C4-2B (cell line): ENCODE measurements at regions not wholly inside any gene's neighbourhood (a gene's known extent, or its start where the extent isn't known, plus 50 kb on each side); places are given as distances from the start of the nearest gene placed in this dataset.

Experiments used
- ZFX ChIP-seq: fragments of 450-650 bp; IDR thresholded peaks from 2 replicates; pipeline ENCODE4 v1.6.1; 2017
- TF ChIP-seq, protein P1 (sequence below): fragments of 450-650 bp; conservative IDR thresholded peaks from 2 replicates; pipeline ENCODE4 v1.5.1; 2017; ENCODE audit warnings: mild to moderate bottlenecking

DNA sequence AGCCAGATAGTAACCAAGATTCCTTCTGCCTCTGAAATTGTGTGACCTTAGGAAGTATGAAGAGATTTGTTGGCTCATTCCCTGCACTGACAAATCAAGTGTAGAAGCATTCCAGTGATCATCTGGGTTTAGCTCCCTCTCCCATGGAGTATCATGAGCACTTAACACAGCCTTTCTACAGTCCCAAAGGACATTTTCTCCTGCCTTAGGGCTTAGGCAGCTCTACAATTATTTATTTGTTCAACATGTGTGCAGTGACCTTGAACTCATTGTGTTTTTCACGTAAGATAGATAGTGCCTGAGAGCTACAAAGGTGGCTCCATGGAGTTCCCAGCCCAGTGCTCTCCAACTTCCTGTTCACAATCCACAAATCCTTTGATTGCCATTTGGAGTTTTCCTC lies 94.8 kb upstream of the FAT3 start:
- TF ChIP-seq, protein P1, sequence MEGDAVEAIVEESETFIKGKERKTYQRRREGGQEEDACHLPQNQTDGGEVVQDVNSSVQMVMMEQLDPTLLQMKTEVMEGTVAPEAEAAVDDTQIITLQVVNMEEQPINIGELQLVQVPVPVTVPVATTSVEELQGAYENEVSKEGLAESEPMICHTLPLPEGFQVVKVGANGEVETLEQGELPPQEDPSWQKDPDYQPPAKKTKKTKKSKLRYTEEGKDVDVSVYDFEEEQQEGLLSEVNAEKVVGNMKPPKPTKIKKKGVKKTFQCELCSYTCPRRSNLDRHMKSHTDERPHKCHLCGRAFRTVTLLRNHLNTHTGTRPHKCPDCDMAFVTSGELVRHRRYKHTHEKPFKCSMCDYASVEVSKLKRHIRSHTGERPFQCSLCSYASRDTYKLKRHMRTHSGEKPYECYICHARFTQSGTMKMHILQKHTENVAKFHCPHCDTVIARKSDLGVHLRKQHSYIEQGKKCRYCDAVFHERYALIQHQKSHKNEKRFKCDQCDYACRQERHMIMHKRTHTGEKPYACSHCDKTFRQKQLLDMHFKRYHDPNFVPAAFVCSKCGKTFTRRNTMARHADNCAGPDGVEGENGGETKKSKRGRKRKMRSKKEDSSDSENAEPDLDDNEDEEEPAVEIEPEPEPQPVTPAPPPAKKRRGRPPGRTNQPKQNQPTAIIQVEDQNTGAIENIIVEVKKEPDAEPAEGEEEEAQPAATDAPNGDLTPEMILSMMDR = no peak
- TF ChIP-seq ZFX = no peak
